ENCODE measurements at regions not wholly inside any gene's neighbourhood (a gene's known extent, or its start where the extent isn't known, plus 50 kb on each side); places are given as distances from the start of the nearest gene placed in this dataset.

DNA sequence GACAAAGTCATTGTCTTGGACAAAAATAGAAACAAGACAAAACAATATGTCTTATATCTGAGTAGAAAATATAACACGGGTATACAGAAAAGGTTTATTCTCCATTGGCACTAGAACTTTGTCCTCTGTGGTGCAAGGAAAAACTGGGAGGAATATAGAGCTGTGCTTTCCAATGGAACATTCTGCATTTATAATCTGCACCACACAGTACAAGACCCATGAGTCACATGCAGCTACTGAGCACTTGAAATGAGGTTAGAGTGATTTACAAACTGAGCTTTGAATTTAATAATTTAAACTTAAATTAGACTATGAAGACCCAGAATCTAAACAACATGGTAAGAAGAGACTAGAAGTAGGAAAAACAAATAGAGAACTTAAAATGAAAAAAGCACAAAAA lies 86.1 kb downstream of the RAP2A start:
- TF ChIP-seq, protein P1, sequence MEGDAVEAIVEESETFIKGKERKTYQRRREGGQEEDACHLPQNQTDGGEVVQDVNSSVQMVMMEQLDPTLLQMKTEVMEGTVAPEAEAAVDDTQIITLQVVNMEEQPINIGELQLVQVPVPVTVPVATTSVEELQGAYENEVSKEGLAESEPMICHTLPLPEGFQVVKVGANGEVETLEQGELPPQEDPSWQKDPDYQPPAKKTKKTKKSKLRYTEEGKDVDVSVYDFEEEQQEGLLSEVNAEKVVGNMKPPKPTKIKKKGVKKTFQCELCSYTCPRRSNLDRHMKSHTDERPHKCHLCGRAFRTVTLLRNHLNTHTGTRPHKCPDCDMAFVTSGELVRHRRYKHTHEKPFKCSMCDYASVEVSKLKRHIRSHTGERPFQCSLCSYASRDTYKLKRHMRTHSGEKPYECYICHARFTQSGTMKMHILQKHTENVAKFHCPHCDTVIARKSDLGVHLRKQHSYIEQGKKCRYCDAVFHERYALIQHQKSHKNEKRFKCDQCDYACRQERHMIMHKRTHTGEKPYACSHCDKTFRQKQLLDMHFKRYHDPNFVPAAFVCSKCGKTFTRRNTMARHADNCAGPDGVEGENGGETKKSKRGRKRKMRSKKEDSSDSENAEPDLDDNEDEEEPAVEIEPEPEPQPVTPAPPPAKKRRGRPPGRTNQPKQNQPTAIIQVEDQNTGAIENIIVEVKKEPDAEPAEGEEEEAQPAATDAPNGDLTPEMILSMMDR (conservative IDR thresholded peaks at IDR 0.05) = no peak
- H3K27ac Mint-ChIP-seq = no peak overlapping the region
- DNase-seq (ENCODE audit: extremely low spot score, unreplicated experiment) = no peak
- no peaks in the 10 kb centered on the region for H3K9me3 Mint-ChIP-seq
- H3K27me3 Mint-ChIP-seq = no peaks in the 10 kb centered on the region
- H3K36me3 Mint-ChIP-seq = no peaks in the 10 kb centered on the region
- no peak overlapping the region for H3K4me3 Mint-ChIP-seq
- no peaks in the 10 kb centered on the region for H3K4me1 Mint-ChIP-seq (ENCODE audit: unreplicated experiment)

DNA sequence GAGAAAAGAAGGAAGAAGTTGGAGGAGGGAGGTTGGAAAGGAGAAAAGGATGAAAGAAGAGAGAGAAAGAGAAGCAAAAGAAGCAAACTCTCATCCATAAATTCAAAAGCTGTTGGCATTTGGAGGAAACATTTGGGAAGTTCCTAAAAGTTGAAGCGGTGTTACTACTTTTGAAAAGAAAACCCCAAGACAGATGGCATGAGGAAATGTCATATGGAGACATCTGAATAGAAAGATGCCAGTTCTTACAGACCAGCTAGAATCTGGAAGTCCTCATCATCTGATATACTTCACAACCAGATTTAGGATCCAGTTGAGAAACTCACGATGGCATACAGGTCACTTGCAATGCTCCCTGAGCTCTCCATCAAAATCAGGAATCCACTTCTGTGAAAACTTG lies 86.9 kb downstream of the RAP2A start:
- Mint-ChIP-seq H3K36me3 (no peaks in the 10 kb centered on the region), H3K27ac (no peak overlapping the region), H3K27me3 (no peaks in the 10 kb centered on the region), H3K4me3 (no peak overlapping the region), H3K9me3 (no peaks in the 10 kb centered on the region), H3K4me1 (ENCODE audit: unreplicated experiment) (no peaks in the 10 kb centered on the region)
- TF ChIP-seq, protein P1 (conservative IDR thresholded peaks at IDR 0.05) = no peak
- no peak for DNase-seq (ENCODE audit: extremely low spot score, unreplicated experiment)

DNA sequence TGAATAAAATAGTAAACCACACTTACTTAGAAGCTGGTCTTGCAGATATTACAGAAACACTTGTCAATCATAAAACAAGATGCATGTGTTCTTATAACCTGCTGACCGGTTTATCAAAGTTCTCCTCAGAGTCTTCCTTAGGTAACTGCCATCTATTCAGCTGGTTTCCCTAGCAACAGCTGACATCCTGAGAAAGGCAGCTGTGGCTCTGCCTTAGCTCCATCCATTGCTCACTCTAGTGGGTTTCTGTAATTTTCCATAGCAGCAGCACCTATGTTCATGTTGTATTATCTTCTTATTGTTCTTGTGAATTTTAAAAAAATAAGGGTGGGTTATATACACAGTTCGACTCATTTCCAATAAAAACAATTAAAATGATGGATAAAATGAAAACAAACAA lies 87.8 kb downstream of the RAP2A start:
- no peak for DNase-seq (ENCODE audit: extremely low spot score, unreplicated experiment)
- H3K4me3 Mint-ChIP-seq = no peak overlapping the region
- H3K27me3 Mint-ChIP-seq = no peaks in the 10 kb centered on the region
- peaks cover 3% of the 10 kb centered on the region for H3K4me1 Mint-ChIP-seq (ENCODE audit: unreplicated experiment)
- TF ChIP-seq, protein P1 (conservative IDR thresholded peaks at IDR 0.05) = no peak
- no peaks in the 10 kb centered on the region for H3K36me3 Mint-ChIP-seq
- H3K27ac Mint-ChIP-seq = no peak overlapping the region
- H3K9me3 Mint-ChIP-seq = no peaks in the 10 kb centered on the region

DNA sequence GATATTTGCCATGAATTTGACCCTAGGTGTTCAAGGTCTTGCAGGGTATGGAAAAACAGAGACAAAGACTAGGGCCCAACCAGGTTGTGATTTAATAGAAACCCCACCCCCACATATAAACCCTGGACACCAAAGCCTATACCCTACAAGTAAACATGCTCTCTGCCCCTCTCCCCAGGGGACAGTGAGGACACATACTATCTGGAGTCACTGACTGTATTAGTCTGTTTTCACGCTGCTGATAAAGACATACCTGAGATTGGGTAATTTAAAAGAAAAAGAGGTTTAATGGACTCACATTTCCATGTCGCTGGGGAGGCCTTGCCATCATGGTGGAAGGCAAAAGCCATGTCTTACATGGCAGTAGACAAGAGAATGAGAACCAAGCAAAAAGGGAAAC lies 88.3 kb downstream of the RAP2A start:
- no peak for DNase-seq (ENCODE audit: extremely low spot score, unreplicated experiment)
- TF ChIP-seq, protein P1 (conservative IDR thresholded peaks at IDR 0.05) = no peak
- Mint-ChIP-seq H3K36me3 (no peaks in the 10 kb centered on the region), H3K9me3 (no peaks in the 10 kb centered on the region), H3K4me1 (ENCODE audit: unreplicated experiment) (peaks cover 6% of the 10 kb centered on the region), H3K4me3 (no peak overlapping the region), H3K27me3 (no peaks in the 10 kb centered on the region), H3K27ac (no peak overlapping the region)

DNA sequence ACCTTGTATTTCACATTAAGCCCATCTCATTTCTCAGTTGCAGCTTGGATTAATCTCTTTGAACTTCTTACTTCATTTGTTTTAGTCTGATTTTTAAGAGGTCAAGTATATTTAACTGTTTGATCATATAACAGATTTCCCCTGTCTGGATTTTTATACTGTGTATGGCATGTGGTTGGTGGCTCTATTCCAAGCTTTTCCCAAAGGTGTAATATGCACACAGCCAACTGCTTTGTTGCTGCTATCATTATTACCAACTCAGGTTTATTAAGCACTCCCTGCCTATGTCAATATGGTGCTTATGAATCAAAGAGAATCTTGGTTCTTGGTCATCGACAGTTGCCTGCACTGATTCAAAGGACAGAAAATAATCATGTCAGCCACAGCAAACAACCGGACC lies 92.6 kb downstream of the RAP2A start:
- no peaks in the 10 kb centered on the region for H3K36me3 Mint-ChIP-seq
- TF ChIP-seq, protein P1 (conservative IDR thresholded peaks at IDR 0.05) = no peak
- peaks cover 4% of the 10 kb centered on the region for H3K9me3 Mint-ChIP-seq
- peaks cover 6% of the 10 kb centered on the region for H3K4me1 Mint-ChIP-seq (ENCODE audit: unreplicated experiment)
- no peak overlapping the region for H3K4me3 Mint-ChIP-seq
- no peak for DNase-seq (ENCODE audit: extremely low spot score, unreplicated experiment)
- H3K27ac Mint-ChIP-seq = no peak overlapping the region
- H3K27me3 Mint-ChIP-seq = no peaks in the 10 kb centered on the region

DNA sequence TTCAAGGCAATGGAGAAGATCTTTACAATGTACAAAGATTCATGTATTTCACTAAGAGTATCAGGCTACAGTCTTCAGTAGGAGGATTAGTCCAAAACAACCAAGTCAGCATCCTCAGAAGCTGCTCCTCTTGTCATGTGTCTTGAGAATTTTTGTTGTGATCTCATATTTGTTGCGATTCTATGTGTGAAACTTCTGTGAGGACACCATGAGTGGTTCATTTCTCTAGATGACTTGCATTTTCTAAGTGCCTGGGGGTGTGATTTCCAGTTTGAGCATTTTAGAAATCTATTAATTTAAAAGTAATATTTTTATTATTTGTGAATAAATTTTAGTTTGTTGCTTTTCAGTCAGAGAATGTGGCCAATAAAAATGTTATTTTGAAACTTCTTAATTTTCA lies 94.5 kb downstream of the RAP2A start:
- Mint-ChIP-seq H3K27ac (no peak overlapping the region), H3K9me3 (peaks cover 4% of the 10 kb centered on the region), H3K4me1 (ENCODE audit: unreplicated experiment) (peaks cover 6% of the 10 kb centered on the region), H3K4me3 (no peak overlapping the region), H3K27me3 (no peaks in the 10 kb centered on the region), H3K36me3 (no peaks in the 10 kb centered on the region)
- TF ChIP-seq, protein P1 (conservative IDR thresholded peaks at IDR 0.05) = no peak
- DNase-seq (ENCODE audit: extremely low spot score, unreplicated experiment) = no peak

Data from type B pancreatic cell (in vitro differentiated cells).